Endothelial cell of umbilical vein (primary cell): ENCODE measurements at regions not wholly inside any gene's neighbourhood (a gene's known extent, or its start where the extent isn't known, plus 50 kb on each side); places are given as distances from the start of the nearest gene placed in this dataset.

Experiments
- POLR2AphosphoS5 ChIP-seq: IDR thresholded peaks from 2 replicates; pipeline ENCODE4 v1.6.1; 2012; ENCODE audit warnings: low read depth, mild to moderate bottlenecking, control low read depth, low read length, moderate library complexity; ENCODE audit not compliant: insufficient read depth
- TF ChIP-seq, protein P1 (sequence below), 2 donors: IDR thresholded peaks; 1 replicate in 1 of 2; 2 replicates in 1 of 2; pipeline ENCODE4 v1.5.1; 2011; ENCODE audit warnings: low read length in 2 of 2, mild to moderate bottlenecking in 2 of 2, moderate library complexity in 2 of 2, control low read depth in 1 of 2, inconsistent platforms in 1 of 2, low read depth in 1 of 2; ENCODE audit not compliant: insufficient read depth in 1 of 2; ENCODE audit errors: extremely low read depth in 1 of 2

DNA sequence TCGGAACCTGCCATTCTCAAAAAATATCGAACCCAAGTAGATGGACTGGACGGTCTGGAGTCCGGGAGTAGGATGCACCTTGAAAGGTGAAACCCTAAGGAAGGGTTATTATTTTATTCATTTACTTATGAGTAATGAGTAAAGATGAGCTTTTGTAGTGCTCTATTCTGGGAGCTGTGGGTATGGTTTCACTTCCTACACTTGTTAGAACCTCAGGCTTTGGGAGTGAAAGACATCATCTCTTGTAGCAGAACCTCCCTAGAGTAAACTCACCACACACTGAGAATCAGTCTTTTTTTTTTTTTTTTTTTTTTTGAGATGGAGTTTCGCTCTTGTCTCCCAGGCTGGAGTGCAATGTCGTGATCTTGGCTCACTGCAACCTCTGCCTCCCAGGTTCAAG, 389.4 kb upstream of the AUTS2 start:
- TF ChIP-seq POLR2AphosphoS5: no peak
- TF ChIP-seq, protein P1, sequence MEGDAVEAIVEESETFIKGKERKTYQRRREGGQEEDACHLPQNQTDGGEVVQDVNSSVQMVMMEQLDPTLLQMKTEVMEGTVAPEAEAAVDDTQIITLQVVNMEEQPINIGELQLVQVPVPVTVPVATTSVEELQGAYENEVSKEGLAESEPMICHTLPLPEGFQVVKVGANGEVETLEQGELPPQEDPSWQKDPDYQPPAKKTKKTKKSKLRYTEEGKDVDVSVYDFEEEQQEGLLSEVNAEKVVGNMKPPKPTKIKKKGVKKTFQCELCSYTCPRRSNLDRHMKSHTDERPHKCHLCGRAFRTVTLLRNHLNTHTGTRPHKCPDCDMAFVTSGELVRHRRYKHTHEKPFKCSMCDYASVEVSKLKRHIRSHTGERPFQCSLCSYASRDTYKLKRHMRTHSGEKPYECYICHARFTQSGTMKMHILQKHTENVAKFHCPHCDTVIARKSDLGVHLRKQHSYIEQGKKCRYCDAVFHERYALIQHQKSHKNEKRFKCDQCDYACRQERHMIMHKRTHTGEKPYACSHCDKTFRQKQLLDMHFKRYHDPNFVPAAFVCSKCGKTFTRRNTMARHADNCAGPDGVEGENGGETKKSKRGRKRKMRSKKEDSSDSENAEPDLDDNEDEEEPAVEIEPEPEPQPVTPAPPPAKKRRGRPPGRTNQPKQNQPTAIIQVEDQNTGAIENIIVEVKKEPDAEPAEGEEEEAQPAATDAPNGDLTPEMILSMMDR (IDR thresholded peaks at IDR 0.05; ENCODE audit: extremely low read depth in 1 of 2, insufficient read depth in 1 of 2, low read depth in 1 of 2, low read length in 2 of 2): no peak
